CD4-positive, alpha-beta T cell treated with Interleukin-6 for 4 hours (primary cell): ENCODE measurements at regions not wholly inside any gene's neighbourhood (a gene's known extent, or its start where the extent isn't known, plus 50 kb on each side); places are given as distances from the start of the nearest gene placed in this dataset.
"Not testable (repeated sequence)": the region's sequence is repeated elsewhere in the genome, so short reads cannot be mapped to it uniquely, and the experiment has no call there.

Experiments used
- DNase-seq: peaks from one replicate; pipeline ENCODE4 v3.0.0-alpha.2; 2020; ENCODE audit warnings: mixed read lengths

DNA sequence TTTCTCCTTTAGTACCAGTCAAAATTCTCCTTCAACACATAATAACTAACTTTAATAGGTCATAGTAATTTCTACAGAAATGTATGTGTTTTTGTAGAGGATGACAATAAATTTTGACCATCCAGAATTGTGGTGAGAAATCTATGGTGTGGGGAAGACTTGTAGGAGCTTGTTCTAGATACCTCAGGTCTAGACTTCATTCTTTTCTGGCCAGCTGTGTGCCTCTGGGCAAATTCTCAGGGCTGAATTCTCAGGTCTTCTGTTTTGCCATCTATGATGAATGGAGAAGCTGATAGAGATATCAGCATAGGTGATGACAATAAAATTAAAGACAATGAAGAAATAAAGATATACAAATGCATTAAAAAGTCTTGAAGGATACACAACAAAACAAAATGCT lies 298.6 kb upstream of the MEF2C start:
- DNase-seq, result no peak

DNA sequence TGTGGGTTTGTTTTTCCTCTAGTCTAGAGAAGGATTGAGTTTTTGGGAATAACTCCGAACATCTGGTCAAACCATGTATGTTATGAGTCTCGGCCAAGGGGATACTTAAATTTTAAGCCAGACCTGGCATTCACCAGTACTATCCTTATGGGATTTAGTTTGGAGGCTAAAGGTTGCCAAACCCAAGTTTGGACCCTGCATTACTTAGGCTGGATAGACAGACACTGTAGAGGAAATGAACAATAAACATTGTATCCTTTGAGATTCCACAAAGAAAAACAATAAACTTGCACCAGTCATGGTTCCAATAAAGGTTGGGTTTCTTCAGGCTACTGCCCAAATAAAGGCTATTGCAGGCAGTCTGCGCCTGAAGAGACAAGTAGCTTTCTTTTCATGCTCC lies 296.7 kb upstream of the MEF2C start:
- no peak for DNase-seq

DNA sequence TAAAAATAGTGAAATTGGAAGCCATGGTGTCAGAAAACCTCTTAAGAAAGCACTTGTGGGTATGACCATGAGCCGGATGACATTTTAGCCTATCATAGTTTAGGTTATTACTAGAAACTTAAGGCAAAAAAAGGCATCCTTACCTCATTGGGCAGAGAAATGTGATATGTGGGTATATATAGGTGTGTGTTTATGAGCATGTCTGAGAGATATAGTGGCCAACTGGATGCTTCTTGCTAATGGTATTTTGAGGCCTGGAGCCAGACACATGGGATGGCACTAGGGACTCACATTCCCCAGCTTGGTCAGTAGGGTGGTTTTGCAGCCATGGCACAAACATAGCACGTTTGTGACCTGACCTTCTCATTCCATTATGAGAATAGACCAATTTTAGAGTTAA lies 295.6 kb upstream of the MEF2C start:
- no peak for DNase-seq

DNA sequence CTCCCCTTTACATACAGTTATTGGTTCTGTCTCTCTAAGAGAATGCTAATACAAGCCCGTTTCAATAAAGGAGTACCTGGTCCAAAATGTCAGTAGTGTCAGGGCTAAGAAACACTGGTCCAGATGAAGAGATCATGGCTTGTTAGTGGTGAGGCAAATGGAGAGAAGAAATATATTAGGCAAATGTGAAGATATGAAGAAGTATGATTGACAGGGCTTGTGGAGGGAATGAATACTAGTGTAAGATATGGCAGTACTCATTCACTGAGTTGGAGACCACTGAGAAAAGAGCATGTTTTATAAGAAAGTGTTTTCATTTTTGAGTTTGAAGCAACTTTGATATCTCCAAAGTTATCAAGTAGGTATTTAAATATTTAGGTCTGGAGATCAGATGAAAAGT lies 290.5 kb upstream of the MEF2C start:
- DNase-seq, result no peak

DNA sequence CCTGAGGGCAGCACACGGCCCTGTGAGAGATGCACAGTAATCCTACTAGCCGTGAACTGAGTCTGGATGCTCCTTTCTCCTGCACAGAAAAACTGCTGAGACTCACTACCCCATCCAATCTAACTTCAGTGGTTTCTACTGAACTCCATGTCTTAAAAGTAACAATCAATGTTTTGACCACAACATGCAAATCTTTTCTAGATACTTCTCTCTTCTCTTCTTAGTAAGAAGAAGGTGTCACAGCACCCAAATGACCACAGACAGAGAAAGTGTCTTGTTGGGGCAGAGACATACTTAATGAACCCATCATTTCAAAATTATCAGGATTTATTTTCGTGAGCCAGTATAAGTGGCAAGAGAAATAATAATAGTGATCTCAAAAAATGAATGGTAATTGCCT lies 285.8 kb upstream of the MEF2C start:
- DNase-seq, result no peak

DNA sequence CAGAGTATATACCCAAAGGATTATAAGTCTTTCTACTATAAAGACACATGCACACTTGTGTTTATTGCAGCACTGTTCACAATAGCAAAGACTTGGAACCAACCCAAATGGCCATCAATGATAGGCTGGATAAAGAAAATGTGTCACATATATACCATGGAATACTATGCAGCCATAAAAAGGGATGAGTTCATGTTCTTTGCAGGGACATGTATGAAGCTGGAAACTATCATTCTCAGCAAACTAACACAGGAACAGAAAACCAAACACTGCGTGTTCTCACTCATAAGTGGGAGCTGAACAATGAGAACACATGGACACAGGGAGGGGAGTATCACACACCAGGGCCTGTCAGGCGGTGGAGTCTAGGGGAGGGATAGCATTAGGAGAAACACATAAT lies 281.7 kb upstream of the MEF2C start:
- not testable (repeated sequence) for DNase-seq

DNA sequence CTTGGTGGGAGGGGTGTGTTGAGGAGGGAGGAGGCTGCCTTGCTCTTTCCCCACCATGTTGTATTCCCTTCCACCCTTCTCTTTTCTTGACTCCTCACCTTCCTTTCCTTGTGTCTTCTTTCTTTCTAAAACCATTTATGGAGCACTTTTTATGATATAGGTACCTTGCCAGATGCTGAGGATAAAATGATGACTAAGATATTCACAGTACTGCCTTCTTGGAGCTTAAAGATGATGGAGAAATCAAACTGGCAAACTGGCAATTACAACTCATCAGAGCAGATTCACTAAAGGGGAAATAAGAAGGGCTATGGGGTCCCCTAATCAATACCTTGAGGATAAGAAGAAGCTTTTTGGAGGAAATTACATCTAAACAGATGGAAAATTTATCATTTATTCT lies 273.2 kb upstream of the MEF2C start:
- DNase-seq, result no peak

DNA sequence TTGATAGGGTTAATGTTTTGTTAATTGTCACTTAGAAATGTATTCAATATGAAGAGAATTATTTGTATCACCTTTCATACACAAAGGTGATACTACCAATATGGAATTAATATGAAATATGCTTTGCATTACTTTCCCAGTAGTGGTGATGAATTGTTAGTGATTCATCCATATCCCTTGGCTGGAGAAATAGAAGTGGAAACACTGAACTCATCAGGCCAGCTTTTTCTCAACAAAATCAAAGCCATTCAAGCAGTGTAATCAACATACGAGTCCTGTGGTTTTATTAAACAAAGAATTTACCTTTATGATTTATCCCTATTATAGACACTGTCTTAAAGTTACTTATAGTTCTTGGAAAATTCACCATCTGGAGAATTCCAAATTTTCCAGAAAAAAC lies 264.0 kb upstream of the MEF2C start:
- no peak for DNase-seq

DNA sequence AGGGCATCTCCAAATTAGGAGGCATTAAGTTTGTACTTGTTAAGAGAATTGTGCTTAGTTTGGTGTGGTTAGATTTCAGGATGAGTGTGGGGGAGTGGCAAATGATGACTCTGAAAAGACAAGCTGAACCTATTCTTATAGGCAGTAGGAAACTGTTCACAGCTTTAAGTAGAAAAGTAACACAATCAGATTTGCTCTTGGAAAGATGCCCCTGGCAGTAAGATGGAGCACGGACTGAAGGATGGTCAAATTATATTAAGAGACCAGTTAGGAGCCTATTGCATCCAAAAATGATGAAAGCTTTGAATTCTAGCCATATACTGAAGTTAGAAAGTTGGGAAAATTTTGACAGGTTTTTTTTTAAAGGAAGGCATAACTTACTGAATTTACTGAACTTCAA lies 254.2 kb upstream of the MEF2C start:
- no peak for DNase-seq

DNA sequence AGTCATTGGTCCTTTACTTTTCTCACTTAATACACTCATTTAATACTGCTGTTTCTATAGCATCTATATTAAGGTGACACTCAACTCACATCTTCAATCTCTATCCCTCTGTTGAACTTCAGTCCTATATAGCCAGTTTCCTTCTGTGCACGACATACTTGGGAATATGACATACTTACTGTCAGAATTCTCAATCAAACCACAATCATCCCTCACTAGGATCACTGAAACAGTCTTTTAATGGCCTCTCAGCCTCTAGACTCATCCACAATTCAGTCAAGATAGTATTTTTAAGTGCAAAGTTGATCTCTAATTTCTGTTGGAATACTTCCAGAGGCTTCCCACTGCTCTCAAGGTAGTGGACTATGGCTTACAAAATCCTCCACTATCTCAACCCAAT lies 251.0 kb upstream of the MEF2C start:
- no peak for DNase-seq

DNA sequence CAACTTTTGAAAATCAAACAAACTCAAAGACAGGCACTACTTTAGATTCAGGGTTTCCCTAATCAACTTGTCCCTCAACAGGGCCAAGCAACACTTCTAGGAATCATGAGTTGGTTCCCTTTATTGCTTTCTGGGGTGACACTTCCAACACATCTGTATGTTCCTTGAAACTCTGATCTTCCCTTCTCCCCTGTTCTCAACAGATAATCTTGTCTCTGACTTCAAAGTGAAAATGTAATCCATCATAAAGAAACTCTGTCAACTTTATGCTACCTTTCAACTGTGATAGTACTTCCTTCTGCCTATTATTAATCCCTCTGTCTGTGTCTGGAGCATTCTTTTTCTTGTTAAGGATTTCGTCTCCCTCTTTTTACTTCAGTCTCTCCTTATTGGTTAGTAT lies 250.1 kb upstream of the MEF2C start:
- DNase-seq, result no peak

DNA sequence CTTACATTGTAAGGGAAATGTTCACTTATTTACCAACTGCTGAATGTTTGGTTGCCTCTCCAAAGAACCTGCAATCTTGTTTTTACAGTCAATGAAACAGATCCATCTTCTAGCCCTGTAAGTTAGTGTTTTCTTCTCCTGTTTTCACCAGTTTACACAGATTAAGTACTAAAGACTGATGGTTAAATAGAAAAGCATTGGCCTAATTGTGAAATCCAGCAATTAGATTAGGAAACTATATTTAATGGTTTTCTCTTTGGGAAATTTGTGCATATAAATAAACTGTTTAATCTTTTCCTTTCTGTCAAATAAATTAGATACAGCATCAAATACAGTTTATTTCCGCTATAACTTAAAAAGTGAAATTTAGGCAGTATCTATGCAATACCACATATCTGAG lies 247.9 kb upstream of the MEF2C start:
- no peak for DNase-seq

DNA sequence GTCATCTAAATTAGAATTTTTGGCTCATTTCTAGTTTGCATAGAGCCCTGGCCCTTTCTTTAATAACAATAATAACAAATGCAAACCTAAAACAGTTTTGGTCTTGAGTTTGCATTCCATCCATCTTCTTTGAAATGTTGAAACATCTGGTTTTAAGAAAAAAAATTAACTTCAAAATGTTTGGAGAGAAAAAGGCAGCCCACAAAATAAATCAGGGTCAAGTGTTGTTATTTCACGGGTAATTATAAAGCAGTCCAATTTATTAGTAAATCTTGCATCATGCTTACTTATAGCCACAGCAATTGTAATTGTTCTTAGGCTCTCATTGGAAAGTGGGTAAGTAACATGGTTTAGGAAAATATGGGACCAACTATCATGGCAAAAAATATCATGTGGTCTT lies 247.0 kb upstream of the MEF2C start:
- no peak for DNase-seq

DNA sequence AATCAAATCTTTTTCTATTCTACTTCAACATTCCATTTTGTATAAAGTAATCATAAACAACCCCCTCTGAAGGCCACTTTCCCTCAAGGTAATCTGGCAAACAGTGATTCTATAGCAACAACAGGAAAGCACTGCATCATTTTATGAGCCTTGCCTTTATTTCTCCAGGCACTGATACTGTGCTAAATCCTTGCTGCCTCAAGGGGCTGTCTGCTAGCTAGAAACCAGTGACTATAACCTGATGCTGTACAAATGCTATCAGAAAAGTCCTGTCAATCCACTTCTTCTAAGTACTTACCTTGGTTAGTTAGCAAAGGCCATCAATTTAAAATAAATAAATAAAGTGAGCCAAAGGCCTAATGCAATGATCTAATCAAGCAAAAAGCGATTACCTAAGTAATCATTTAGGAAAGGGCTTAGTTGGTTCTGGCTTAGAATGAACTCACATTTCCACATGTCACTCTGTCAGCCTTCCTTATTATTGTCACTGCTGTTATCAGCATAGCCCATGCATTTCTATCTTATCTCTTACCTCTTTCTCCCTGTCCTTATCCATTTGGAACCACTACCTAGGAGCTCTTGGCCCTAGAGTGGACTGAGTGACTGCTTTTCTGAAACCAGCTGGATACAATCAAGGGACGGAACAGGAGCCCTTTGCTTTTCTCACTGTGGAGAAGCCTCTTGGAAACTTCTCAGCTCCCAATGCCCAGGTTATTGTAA lies 246.1 kb upstream of the MEF2C start:
- DNase-seq, result no peak

DNA sequence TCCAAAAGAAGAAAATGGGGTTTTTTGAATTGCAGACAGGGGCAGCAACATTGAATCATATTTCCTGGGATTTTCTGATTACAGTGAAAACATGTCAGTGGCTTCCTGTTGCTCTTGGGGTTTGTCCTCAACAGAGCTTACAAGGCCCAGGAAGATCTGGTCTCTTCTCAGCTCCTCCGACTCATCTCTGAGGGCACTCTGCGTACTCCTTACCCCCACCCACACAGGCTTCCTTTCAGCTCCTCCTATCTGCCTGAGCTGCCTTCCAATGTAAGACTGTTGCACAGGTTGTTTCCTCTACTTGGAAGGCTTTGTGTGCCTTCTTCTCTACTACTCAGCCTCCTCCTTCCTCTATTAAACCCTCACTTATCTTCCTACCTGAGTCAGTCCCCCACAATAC lies 245.1 kb upstream of the MEF2C start:
- DNase-seq, result no peak

DNA sequence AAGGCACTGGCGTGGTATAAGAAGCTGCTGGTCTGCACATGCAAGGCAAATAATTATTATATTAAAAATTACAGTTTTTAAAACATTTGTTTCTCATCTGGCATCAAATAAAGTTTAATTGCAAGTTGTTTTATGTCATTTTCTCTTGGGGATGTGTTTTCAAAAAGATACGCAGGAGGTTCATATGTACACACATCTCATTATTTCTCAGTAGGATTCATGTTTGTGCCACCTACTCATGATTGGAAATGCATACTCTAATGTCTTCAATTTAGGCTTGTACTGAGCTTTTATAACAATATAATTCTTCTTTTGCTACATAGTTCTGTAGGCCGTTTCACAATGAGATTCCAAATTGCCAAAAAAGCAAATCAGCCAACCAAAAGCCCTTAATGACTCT lies 244.2 kb upstream of the MEF2C start:
- no peak for DNase-seq

DNA sequence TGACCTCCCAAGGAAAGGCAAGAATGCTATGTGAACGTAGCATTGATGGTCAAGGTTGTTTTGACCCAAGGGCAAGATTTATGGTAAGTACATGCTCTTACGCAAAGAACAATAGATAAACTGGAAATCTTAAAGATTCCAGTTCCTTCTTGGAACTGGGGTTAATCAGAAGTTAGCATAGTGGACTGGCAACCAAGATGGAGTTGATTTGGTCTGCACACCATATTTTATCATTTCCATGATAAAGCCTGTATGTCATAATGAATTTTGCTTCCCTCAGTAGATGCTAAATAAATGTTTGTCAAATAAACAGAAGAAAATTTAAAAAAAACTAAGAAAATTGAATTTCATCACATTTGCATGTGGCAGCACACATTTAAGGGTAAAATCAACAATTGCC lies 242.4 kb upstream of the MEF2C start:
- DNase-seq, result no peak

DNA sequence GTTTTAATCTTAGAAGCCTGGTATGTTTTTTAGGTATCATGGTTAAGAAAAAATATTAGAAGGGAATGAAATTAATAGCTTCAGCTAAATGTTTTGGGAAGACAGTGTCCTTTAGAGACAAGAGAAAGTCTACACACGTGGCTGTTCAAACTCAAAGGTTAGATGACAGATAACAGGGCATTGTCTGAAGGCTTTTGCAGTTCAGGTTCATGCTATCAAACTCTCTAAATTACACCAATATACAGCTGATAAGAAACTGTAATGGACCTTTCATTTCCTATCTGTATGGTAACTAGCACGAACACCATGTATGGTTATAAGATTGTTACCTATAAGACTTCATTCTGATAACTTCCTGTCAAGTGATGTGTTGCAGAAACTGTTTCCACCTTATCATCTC lies 240.6 kb upstream of the MEF2C start:
- no peak for DNase-seq

DNA sequence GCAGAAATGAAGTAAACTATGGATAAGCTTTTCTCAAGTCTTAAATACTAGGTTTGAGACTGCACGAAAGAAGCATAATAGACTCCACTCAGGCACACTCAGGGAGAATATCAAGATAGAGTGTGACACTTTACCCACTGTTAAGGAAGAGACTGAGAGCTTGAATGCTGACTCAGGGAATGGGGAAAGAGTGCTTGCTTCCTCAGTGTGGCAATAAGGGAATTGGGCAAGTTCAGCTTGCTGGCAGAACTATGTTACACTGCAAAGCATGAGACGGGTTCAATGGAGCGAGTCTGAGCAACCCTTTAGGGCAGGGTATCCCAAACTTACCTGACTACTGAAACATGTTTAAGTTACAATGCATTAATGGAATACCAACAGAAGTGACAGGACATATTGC lies 237.7 kb upstream of the MEF2C start:
- DNase-seq, result no peak

DNA sequence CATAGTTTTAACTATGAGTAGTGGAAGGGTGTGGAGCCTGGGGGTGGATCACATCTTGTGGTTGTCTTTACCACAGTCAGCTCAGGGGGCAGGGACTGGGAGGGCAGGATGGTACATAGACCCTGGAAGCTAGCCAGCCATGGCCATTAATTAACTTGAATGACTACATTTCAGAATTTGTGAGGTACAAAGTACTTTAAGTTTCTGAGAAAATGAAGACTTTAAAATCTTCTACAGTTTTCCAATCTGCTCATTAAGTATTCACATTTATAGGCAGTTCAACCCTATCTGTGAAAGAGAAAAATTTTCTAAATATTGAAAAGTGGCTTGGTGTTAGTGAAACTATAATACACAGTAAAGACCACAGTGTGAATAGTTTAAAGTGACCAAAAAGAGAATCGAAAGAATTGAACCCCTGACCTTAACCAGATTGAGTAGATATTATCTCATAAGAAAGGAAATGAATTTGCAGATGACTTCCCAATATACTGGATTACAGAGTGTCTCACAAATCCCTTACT lies 234.2 kb upstream of the MEF2C start:
- no peak for DNase-seq

DNA sequence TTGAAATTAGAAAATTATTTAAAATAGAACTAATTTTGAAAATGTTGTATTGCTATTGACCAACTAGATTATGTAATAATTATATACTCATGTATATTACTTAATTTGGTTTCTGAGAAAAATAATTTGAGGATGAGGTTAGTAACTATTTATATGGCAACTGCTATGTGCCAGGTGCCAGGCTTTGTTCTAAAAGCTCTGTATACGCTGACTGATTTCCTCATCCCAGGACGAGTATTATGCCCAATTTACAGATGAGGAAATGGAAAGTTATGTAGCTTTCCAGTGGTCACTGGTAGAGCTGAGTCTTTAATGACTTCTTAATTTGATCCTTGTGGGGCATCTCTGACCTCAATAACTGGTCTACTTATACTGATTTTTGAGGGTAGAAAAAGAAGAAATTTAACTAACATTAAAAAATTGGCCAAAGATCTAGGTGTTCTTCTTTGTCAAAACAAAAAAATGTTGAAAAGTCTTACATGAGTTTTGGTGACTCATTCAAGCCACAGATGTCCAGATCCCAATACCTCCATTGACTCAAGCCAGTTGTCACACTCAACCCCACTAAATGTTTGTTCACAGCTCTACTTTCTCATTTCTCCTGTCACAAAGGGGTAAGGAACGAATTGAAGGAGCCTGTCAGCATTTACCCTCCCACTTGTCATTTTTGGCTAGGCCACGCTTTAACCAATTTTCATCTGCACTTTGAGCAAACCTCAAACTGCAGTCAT lies 228.1 kb upstream of the MEF2C start:
- DNase-seq, result no peak

DNA sequence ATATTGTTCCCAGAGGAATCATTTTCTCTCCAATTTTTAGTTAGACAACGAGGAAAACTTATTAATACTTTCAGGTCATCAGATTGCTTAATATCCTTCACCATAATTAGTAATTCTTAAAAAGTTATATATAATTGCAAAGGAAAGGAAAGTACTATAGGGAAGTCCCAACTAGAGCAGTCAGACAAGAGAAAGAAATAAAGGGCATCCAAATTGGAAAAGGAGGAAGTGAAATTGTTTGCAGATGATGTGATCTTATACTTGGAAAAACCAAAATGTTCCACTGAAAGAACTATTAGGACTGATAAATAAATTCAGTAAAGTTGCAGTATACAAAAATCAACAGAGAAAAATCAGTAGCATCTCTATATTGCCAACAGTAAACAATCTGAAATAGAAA lies 223.5 kb upstream of the MEF2C start:
- no peak for DNase-seq

DNA sequence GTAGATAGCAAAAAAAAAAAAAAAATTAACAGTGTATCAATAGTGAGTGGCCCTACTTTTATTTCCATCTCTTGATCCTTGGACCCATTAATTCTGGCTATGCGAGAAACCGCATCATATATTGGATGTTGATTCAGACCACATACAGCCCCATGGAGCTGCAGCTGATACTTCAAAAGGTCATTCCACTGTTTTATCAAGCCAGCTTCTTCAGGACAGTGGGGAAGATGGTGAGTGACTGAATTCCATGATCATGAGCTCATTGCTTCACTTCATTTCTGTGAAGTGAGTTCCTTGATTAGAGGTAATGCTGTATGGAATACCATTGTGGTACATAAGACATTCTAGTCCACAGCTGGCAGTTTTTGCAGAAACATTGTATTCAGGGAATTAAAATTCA lies 222.9 kb upstream of the MEF2C start:
- DNase-seq, result no peak

DNA sequence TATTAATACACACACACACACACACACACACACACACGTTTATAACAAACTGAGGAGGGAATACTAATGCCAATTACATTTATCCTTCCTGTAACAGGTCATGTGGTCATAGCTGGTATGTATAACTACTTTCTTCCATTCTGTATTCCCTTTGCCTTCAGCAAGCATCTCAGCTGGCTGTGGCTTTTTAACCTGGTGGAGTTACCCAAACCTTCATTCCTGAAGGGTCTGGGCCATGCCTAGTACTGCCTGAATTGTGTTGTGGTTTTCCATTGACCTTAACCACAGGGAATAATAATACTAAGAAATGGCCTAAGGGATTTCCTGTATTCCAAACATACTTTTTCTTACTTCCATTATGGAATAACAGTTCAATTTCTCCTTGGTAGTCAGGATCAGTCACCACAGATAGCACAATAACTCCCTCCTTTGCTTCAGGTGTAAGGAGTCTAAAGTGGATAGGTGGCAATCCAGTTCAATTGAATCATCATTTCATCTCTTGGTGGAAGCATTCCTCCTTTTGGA lies 222.2 kb upstream of the MEF2C start:
- no peak for DNase-seq
